ENCODE measurements at regions not wholly inside any gene's neighbourhood (a gene's known extent, or its start where the extent isn't known, plus 50 kb on each side); places are given as distances from the start of the nearest gene placed in this dataset.
"Not testable (repeated sequence)": the region's sequence is repeated elsewhere in the genome, so short reads cannot be mapped to it uniquely, and the experiment has no call there.

DNA sequence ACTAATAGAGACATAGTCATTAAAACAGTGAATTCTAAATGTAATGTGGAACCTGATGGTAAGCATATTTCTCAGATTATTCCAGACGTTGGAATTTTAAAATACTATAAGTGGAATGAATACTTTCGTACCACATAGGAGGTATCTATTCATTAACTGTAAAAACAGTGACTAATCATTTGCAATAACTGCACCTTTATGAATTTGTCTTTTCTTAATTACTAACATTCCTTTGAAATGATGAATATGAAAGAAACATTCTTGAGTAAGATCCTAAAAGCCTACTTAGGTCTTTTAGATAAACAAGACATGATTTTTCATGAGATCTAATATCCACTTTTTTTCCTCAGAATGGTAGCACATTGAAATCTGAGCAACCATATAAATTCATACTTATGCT is 549.0 kb upstream of the LRRN3 start:
- DNase-seq (ENCODE audit: low read depth, low spot score), result no peak

GRCh38 chr7:110544194-110544593 is 546.7 kb upstream of the LRRN3 start:
- DNase-seq (ENCODE audit: low read depth, low spot score), result no peak

DNA sequence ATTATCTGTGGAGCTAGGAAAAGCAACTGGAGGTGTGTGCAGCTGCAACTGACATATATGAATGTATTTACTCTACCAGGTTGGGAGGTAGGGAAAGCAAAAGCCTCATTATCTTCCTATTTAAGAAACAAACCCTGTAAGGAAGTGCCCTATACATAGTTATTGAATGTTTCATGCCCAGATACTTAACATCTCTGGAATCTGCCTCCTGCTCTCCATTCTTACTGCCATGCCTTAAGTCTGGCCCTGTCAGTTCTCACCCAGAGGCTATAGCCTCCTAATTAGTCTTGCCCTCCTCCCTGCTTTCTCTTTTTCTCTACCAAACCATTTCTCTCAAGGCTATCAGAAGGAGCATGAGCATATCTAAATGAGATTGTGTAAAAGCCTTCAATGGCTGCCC is 542.6 kb upstream of the LRRN3 start:
- DNase-seq (ENCODE audit: low read depth, low spot score), result no peak

DNA sequence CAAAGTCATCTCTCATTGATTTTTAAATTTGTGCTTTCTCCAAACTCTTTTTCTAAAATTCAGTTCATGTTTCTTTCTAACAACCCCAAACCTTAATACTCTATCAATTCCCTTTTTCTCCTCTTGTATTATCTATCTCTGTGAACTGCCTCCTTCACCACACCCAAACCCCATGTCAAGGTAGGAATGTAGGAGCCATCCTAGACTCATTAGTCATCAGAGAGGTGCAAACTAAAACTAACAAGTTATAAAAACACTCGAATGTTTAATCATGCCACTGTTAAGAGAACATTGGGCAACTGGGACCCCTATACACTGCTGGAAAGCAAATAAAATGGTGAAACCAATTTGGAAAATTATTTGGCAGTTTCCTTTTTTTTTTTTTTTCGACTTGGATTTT is 533.8 kb upstream of the LRRN3 start:
- no peak for DNase-seq (ENCODE audit: low read depth, low spot score)

DNA sequence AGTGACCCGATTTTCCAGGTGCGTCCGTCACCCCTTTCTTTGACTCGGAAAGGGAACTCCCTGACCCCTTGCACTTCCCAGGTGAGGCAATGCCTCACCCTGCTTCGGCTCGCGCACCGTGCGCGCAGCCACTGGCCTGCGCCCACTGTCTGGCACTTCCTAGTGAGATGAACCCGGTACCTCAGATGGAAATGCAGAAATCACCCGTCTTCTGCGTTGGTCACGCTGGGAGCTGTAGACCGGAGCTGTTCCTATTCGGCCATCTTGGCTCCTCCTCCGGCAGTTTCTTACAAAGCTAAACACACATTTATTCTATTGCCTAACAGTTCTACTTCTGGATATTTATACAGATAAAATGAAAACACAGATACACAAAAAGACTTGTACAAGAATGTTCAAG is 527.6 kb upstream of the LRRN3 start:
- not testable (repeated sequence) for DNase-seq (ENCODE audit: low read depth, low spot score)

- no peak for DNase-seq (ENCODE audit: low read depth, low spot score)
These were observed 526.7 kb upstream of the LRRN3 start for GRCh38 chr7:110564246-110564645.

GRCh38 chr7:110568388-110568787 is 522.5 kb upstream of the LRRN3 start:
- no peak for DNase-seq (ENCODE audit: low read depth, low spot score)

DNA sequence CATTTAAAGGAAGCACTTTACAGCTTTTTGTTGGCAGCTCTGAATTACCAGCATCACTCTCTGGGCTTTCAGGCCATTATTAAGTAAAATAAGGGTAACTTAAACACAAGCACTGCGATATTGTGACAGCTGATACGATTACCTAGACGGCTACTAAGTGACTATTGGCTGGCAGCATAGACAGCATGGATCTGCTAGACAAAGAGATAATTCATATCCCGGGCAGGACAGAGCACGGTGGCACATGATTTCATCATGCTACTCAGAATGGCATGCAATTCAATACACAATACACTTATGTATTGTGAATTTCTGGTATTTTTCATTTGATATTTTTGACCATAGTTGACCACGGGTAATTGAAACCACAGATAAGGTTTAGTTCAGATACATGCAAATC is 522.0 kb upstream of the LRRN3 start:
- DNase-seq (ENCODE audit: low read depth, low spot score), result no peak

- no peak for DNase-seq (ENCODE audit: low read depth, low spot score)
These were observed 521.3 kb upstream of the LRRN3 start for GRCh38 chr7:110569486-110570205.

- peak; percentile 40 for DNase-seq (ENCODE audit: low read depth, low spot score)
These were observed 516.9 kb upstream of the LRRN3 start for GRCh38 chr7:110573862-110574528.

- no peak for DNase-seq (ENCODE audit: low read depth, low spot score)
These were observed 503.6 kb upstream of the LRRN3 start for GRCh38 chr7:110587294-110587693.

DNA sequence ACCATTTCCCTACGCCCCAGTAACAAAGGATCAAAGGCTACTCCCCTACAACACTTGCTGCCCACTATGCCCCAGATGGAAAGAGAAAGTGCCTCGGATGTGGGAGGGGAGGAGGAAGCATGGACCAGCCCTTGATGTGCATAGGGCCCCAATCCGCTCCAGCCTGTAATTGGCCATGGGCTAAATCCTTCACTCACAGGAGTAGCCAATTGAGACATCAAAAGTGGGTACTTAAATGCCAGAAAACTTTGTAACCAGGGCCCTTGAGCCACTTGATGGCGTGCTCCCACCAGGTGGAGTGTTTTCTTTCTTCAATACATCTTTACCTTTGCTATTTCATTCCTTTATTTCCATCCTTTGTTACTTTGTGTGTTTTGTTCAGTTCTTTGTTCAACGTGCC is 500.5 kb upstream of the LRRN3 start:
- no peak for DNase-seq (ENCODE audit: low read depth, low spot score)

DNA sequence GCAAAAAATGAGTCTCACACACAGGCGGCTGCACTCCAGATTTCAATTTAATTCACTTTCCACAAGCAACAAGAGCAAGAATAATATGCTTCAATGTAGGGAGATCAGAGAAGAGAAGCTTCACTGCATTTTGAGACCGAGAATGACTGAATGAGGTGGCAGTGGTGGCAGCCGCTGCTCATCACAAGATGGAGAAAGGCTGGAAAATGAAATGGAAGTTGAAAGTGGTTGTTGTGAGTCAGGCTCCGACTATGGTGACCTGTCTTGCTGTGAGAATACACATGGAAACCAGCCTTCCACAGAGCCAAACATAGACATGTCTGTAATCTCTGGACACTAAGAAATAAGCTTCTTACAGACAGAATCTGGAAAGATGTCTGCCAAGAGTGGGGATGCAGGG is 499.6 kb upstream of the LRRN3 start:
- no peak for DNase-seq (ENCODE audit: low read depth, low spot score)

DNA sequence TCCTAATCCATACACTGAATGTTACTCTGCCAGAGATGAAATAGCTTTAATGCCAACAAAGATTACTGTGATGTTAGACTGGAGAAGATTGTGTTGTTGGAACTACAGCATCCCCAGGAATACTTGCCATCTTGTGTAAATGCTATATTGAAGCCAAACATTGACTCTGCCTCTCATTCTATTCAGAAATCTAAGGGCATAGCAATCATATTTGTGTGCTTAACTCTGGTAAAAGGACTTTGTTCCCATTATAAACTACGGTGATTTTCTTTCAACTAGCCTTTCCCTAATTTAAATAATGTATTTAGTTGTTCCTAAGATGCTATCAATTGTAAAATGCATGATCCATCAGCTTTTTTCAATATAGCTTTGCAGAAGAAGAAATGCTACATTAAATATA is 498.4 kb upstream of the LRRN3 start:
- DNase-seq (ENCODE audit: low read depth, low spot score), result no peak

DNA sequence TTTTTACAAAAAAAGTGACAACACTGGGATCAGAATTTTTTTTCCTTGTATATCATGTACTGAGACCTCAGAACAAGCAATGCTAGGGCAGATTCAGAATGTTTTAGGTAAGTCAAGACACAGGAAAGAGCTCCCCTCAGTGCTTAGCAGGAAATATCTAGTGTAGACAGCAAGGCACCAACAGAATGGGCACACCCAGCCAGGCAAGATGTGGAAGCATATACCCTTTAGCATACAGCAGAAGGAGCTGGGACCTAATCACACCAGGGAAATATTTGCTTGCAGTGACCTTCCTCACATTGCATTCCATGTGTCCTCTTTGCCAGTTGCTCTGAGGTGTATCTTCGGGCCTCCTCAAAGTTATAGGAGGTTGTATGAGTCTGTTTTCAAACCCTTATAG is 497.6 kb upstream of the LRRN3 start:
- DNase-seq (ENCODE audit: low read depth, low spot score), result no peak

GRCh38 chr7:110595694-110596093 is 495.2 kb upstream of the LRRN3 start:
- DNase-seq (ENCODE audit: low read depth, low spot score), result no peak

- no peak for DNase-seq (ENCODE audit: low read depth, low spot score)
These were observed 490.0 kb upstream of the LRRN3 start for GRCh38 chr7:110600956-110601355.

DNA sequence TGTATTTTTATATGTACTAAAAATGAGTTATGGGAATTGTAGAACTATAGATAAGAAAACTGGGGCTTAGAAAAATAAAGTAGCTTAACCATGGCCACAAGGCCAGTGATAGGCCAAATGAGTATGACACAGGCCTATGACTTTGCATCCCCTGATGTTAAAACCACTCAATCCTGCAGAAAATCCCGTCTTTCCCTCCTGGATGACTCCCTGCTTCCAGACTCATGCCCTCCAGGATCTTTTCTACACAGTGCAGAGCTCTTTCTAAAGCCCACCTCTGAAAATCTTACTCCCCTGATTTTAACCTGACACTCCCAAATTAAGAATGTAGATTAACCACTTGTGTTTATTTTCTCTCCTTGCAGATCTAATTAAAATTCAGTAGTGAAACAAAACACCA is 489.2 kb upstream of the LRRN3 start:
- no peak for DNase-seq (ENCODE audit: low read depth, low spot score)

GRCh38 chr7:110604206-110604605 is 486.7 kb upstream of the LRRN3 start:
- DNase-seq (ENCODE audit: low read depth, low spot score), result no peak

GRCh38 chr7:110604885-110605284 is 486.0 kb upstream of the LRRN3 start:
- no peak for DNase-seq (ENCODE audit: low read depth, low spot score)

GRCh38 chr7:110607050-110607857 is 483.7 kb upstream of the LRRN3 start:
- no peak for DNase-seq (ENCODE audit: low read depth, low spot score)

- no peak for DNase-seq (ENCODE audit: low read depth, low spot score)
These were observed 481.6 kb upstream of the LRRN3 start for GRCh38 chr7:110609336-110609735.

DNA sequence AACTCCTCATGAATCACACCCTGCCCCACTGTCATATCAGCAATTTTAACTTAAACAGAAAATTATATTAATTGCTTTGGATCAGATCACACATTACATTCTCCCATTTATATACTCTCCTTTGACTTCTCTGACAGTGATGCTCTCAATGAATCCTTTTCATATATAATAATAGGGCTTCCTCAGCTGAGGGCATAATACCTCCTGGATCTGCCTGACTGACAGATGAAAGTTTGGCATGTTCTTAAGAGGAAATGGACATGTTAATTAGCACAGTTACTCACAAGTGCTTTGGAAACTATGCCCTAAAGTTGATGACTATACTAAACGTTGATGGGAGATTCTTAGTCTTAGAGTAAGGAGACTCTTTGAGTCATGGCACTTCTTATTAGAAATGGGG is 478.2 kb upstream of the LRRN3 start:
- no peak for DNase-seq (ENCODE audit: low read depth, low spot score)

Measured in smooth muscle cell of the brain vasculature (primary cell).